ENCODE measurements at regions not wholly inside any gene's neighbourhood (a gene's known extent, or its start where the extent isn't known, plus 50 kb on each side); places are given as distances from the start of the nearest gene placed in this dataset.

- TF ChIP-seq CTCF (optimal IDR thresholded peaks at IDR 0.05 in 1 of 3, IDR thresholded peaks at IDR 0.05 in 1 of 3, conservative IDR thresholded peaks at IDR 0.05 in 1 of 3; ENCODE audit: extremely low read depth in 1 of 3, insufficient read depth in 2 of 3, low read length in 3 of 3): no peak
- no peak for TF ChIP-seq EZH2 (IDR thresholded peaks at IDR 0.05; ENCODE audit: low read length)
These were observed 627.3 kb downstream of the PLOD2 start for GRCh38 chr3:145533696-145534095.
